Mesothelial cell of epicardium (in vitro differentiated cells): ENCODE measurements at regions not wholly inside any gene's neighbourhood (a gene's known extent, or its start where the extent isn't known, plus 50 kb on each side); places are given as distances from the start of the nearest gene placed in this dataset.
A peak's percentile ranks its signal among the peaks of the same experiment; 100 is the strongest.

Experiments
- DNase-seq, 2 experiments: peaks; one replicate each; pipeline ENCODE4 v3.0.0; 2021; ENCODE audit warnings: low spot score in 2 of 2; ENCODE audit not compliant: unreplicated experiment in 2 of 2
- H3K27ac Mint-ChIP-seq: 2 replicates; pipeline ENCODE4 v1.8.0; 2021; ENCODE audit warnings: mixed read lengths
- H3K27me3 Mint-ChIP-seq: 2 replicates; pipeline ENCODE4 v1.8.0; 2021; ENCODE audit warnings: low read depth, mixed read lengths
- H3K36me3 Mint-ChIP-seq: 2 replicates; pipeline ENCODE4 v1.8.0; 2021; ENCODE audit warnings: mixed read lengths
- H3K4me1 Mint-ChIP-seq: 2 replicates; pipeline ENCODE4 v1.8.0; 2021; ENCODE audit warnings: mixed read lengths
- H3K4me3 Mint-ChIP-seq: 2 replicates; pipeline ENCODE4 v1.8.0; 2021; ENCODE audit warnings: mild to moderate bottlenecking, moderate library complexity, mixed read lengths
- H3K9me3 Mint-ChIP-seq: 2 replicates; pipeline ENCODE4 v1.8.0; 2021; ENCODE audit warnings: mixed read lengths
- CTCF ChIP-seq: fragments of 200-600 bp; sonication (generic); IDR thresholded peaks from one replicate; pipeline ENCODE4 v1.5.0; 2021; ENCODE audit warnings: antibody characterized with exemption; ENCODE audit not compliant: unreplicated experiment

GRCh38 chr6:146989860-146990259, 214.4 kb upstream of the STXBP5 start:
- no peak overlapping the region for H3K4me3 Mint-ChIP-seq
- peaks cover 13% of the 10 kb centered on the region for H3K4me1 Mint-ChIP-seq
- DNase-seq: no peak
- H3K9me3 Mint-ChIP-seq: peaks cover 37% of the 10 kb centered on the region
- H3K27ac Mint-ChIP-seq: peak overlapping the region; percentile 82
- H3K36me3 Mint-ChIP-seq: peaks cover 23% of the 10 kb centered on the region
- H3K27me3 Mint-ChIP-seq: no peaks in the 10 kb centered on the region
- TF ChIP-seq CTCF: no peak

GRCh38 chr6:146990284-146990683, 213.9 kb upstream of the STXBP5 start:
- no peak overlapping the region for H3K4me3 Mint-ChIP-seq
- DNase-seq: no peak
- H3K27ac Mint-ChIP-seq: peak overlapping the region; percentile 82
- no peaks in the 10 kb centered on the region for H3K27me3 Mint-ChIP-seq
- H3K4me1 Mint-ChIP-seq: peaks cover 9% of the 10 kb centered on the region
- H3K9me3 Mint-ChIP-seq: peaks cover 37% of the 10 kb centered on the region
- peaks cover 23% of the 10 kb centered on the region for H3K36me3 Mint-ChIP-seq
- no peak for TF ChIP-seq CTCF

GRCh38 chr6:146990821-146991798, 213.1 kb upstream of the STXBP5 start:
- H3K9me3 Mint-ChIP-seq: peaks cover 37% of the 10 kb centered on the region
- H3K4me1 Mint-ChIP-seq: peaks cover 9% of the 10 kb centered on the region
- H3K36me3 Mint-ChIP-seq: peaks cover 20% of the 10 kb centered on the region
- no peak overlapping the region for H3K4me3 Mint-ChIP-seq
- H3K27ac Mint-ChIP-seq: peak overlapping the region; percentile 82
- H3K27me3 Mint-ChIP-seq: no peaks in the 10 kb centered on the region
- no peak for DNase-seq
- TF ChIP-seq CTCF: no peak

- no peak for TF ChIP-seq CTCF
- no peak for DNase-seq
- peaks cover 12% of the 10 kb centered on the region for H3K9me3 Mint-ChIP-seq
- H3K27ac Mint-ChIP-seq: no peak overlapping the region
- peaks cover 5% of the 10 kb centered on the region for H3K4me1 Mint-ChIP-seq
- no peaks in the 10 kb centered on the region for H3K27me3 Mint-ChIP-seq
- H3K4me3 Mint-ChIP-seq: no peak overlapping the region
- no peaks in the 10 kb centered on the region for H3K36me3 Mint-ChIP-seq
These were observed 207.2 kb upstream of the STXBP5 start for GRCh38 chr6:146997062-146997461.

- no peaks in the 10 kb centered on the region for H3K36me3 Mint-ChIP-seq
- peaks cover 4% of the 10 kb centered on the region for H3K9me3 Mint-ChIP-seq
- H3K4me1 Mint-ChIP-seq: peaks cover 5% of the 10 kb centered on the region
- no peak for DNase-seq
- H3K27me3 Mint-ChIP-seq: no peaks in the 10 kb centered on the region
- no peak for TF ChIP-seq CTCF
- H3K4me3 Mint-ChIP-seq: no peak overlapping the region
- no peak overlapping the region for H3K27ac Mint-ChIP-seq
These were observed 204.5 kb upstream of the STXBP5 start for GRCh38 chr6:146999766-147000165.
